Posterior cingulate gyrus (tissue), 11 donors: ENCODE measurements at regions not wholly inside any gene's neighbourhood (a gene's known extent, or its start where the extent isn't known, plus 50 kb on each side); places are given as distances from the start of the nearest gene placed in this dataset.

Experiments used
- DNase-seq, 10 donors: peaks; one replicate each; pipeline versions ENCODE4 v3.0.0 to v3.0.0-alpha.2; 2020 to 2021; ENCODE audit warnings: mixed read lengths in 3 of 10
- intact Hi-C: fragments of 100-400 bp; cut with DNase I; formaldehyde crosslinking; loops from one replicate; pipeline ENCODE4 v1.15.1; 2023

DNA sequence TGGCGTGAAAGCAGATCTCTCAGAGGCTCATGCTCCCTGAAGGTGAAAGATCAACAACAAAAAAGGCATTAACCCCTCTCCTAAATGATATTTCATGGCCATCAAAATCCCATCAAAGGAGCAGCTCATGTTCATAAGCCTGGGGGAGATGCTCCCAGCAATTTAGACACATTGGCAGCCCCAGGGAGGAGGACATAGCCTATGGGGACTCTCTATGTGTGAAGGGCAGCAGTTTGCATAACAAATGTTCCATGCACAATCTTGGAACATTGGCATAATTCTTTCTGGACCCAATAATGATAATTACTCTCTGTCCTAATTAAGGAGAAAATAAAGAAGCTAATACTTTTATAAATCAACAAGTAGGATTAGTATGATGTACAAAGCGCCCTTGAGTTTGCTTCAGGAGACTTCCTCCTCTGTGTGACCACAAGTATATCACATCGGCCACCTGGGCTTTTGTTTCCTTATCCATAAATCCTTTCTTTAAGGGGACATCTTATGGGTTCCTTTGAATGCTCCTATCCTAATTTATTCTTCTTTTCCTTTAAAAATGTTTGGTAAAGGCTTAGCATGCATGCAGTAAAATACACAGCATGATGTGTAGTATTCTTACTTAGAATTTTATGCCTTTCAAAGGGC is 161.9 kb upstream of the PLEKHG7 start:
- intact Hi-C loops = no loop called here
- no peak for DNase-seq

DNA sequence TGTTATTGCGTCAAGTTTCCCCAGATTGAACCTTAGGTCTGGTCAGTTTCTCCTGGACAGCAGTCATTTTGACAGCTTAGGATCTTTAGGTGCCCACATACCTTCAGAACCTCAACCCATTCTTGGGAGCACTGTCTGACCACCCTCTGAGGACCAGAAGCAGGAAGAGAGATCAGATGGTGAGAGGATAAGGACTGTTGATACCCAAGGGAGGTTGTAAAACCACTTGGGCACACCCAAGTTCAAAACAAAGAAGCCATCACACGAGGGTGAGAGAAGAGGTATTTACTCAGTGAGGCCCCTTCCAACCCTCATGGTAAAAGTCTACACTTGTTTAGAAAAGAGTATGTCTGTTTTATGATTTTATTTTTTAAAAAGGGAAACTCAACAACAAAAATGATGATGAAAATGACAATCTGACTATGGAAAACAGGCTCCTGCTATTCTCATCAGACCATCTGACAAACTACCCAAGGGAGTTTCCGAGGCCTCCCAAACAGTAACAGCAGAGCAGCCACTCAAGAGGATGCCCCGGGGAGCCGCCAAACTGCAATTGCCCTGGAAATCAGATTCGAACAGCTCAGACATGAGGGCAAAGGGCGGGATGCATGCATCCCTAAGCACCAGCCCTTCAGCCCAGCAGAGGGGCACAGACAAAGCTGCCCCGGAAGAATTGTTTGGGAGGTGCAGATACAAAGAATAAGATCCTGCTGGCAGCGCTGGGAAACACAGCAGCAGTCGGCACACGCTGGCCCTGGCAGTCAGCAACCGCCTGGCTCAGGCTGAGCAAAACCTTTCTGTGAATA is 162.6 kb upstream of the PLEKHG7 start:
- intact Hi-C loops = no loop called here
- peak in 7 of 10 donors; percentile 6 to 85 (median 21) for DNase-seq

DNA sequence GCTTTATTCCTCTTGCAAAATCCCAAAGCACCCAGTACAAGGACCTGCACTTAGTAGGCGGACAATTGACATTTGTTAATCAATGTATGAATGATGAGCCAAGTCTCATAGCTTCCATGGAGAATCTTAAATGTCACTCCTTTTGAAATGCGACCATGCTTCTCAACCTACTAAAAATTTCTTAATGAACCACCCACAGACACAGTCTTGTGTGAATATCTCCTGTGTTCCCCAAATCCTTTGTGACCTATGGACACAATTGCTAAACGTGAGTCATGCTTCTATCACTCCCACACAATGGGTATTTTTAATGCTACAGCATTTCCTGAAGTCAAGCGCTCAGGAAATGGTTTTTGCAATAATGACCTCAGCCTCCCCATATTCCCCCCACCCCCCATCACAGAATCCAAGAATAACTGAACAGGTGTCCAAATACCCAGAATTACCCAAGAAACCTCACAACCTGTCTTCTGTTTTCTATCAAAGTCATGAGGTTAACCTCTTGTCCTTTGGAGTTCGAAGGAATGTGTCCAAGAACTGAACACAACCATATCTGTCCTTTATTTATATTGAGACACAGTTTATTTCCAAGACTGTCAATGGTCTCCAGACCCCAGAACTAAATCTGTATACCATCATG is 163.6 kb upstream of the PLEKHG7 start:
- DNase-seq = no peak
- intact Hi-C loops = no loop called here

DNA sequence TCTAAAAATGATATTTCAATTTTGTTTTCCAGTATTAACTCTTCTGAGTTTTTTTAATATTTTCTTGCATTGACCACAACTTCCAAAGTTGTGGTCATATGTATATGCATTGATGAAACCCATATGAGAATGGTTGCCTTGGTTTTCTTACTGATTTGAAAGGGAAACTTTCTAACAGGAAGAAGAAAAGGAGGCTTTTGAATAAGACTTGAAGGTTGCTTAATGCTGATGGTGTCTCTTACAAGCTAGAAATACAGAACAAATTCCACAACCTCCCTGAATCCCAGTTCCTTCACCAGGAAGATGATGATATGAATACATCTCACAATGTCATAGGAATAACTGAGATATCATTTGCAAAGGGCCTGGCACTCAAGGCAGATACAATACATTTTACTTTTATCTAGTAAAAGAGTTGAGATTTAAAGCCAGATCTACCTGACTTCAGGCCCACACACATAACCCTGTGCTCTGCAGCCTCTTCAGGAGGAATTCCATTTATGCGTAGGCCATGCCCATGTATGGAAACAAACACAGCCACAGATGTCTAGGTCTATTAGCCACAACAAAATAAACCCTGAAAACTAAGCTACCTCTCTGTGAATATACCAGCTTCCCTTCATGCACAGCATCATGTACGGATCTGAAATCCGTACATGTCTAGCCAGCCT is 165.4 kb upstream of the PLEKHG7 start:
- intact Hi-C loops = no loop called here
- no peak for DNase-seq

DNA sequence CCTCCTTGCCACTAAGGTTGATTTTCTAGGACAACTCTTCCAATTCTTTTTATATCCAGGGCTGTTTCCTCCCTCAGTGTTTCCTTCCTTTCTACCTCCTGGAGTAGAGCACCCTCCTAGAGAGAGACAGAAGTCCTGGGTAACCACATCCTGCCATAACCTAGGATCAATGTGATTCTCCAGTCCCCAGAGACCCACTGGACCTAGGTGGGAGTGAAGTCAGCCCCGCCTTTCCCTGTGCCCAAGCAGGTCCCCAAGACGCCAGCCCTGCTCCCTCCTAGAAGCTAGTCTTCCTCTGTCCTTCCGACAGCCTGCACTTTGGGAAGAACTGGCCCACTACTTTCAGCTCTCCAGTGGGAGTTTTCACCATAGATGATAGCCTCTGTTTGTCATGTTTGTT is 166.8 kb upstream of the PLEKHG7 start:
- no peak for DNase-seq
- intact Hi-C loops = no loop called here

DNA sequence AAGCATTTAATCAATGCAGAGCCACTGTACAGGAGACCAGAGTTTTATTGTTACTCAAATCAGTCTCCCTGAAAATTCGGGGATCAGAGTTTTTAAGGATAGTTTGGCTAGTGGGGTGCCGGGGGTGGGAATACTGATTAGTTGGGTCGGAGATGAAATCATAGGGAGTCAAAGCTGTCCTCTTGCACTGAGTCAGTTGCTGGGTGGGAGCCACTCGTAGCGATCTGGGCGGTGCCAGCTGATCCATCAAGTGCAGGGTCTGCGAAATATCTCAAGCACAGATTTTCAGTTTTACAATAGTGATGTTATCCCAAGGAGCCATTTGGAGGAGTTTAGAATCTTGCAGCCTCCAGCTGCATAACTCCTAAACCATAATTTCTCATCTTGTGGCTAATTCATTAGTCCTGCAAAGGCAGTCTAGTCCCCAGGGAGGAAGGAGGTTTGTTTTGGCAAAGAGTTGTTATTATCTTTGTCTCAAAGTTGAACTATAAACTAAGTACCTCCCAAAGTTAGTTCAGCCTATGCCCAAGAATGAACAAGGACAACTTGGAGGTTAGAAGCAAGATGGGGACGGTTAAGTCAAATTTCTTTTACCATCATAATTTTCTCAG is 169.4 kb upstream of the PLEKHG7 start:
- DNase-seq = no peak
- intact Hi-C loops = no loop called here

DNA sequence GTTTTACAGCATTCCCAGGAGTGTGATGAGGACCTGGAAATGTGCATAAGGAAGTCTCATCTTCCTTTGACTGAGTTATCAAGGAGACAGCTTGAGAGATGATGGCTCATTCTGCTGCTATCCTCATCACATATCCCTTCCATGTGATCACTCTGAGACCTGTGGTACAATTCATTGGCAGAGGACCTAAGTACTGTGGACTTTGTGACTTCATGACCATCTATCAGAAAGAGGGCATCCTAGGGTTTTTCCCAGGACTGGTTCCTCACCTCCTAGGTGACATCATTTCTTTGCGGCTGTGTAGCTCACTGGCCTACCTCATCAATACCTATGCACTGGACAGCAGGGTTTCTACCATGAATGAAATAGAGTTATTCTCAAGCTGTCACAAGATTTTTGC is 172.1 kb upstream of the PLEKHG7 start:
- intact Hi-C loops = no loop called here
- DNase-seq = no peak

DNA sequence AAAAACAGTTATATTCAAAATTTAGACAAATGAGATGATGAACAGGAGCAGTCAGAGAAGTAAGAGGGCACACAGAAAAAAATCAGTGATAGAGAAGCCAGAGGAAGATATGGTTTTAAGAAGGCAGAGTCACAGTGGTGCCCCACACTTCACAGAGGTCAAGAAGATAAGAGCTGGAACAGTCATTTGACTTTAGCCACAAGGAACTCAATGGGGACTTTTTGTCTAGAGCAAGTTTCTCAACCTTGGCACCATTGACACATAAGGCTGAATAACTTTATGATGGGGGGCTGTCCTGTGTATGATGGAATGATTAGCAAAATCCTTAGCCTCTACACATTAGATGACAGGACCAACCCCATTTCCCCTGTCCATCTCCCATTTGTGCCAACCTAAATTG is 172.8 kb upstream of the PLEKHG7 start:
- DNase-seq = no peak
- intact Hi-C loops = no loop called here

DNA sequence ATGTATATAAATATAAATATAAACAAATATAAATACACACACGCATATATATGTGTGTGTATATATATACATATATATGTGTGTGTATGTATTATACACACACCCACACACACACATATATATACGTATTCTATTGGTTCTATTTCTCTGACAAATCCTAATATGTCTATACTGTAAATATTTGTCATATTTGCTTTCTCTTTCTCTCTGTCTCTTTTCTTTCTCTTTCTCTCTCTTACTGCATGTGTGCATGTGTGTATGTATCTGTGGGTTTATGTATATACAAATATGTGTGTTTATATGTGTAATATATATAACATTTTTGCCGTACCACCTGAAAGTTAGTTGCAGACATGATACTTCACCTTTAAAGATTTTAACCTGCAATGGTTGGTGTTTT is 174.2 kb upstream of the PLEKHG7 start:
- intact Hi-C loops = no loop called here
- no peak for DNase-seq

DNA sequence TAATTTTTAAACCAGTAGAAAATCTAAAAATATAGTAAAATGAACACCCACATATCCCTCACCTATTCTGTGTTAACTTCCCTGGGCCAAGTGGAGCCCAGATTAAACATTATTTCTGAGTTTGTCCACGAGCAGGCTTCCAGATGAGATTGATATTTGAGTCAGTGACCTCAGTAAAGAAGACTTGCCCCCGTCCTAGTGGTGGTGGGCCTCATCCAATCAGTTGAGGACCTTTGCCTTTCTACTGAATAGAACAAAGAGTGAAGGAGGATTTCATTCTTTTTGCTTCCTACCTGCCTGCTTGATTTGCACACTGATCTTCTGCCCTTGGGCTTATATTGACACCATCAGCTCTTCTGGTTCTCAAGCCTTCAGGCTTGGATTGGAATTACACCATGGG is 174.7 kb upstream of the PLEKHG7 start:
- intact Hi-C loops = no loop called here
- no peak for DNase-seq

DNA sequence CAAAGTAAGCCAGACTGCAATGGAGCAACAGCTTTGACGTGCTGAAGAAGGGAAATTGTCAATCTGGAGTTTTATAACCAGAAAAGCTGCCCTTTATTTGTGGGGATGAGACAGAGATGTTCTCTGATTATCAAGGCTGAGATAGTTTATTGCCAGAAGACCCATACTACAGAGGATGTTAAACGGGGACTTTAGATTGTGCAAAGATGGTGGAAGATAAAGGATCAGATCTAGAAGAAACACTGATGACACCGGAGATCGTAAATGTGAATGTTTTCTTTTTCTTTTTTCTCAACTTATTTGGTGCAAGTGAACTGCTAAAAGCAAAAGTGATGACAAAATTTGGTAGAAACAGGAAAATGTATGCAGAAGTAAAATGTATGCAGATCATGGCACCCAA is 178.3 kb upstream of the PLEKHG7 start:
- intact Hi-C loops = no loop called here
- DNase-seq = no peak

DNA sequence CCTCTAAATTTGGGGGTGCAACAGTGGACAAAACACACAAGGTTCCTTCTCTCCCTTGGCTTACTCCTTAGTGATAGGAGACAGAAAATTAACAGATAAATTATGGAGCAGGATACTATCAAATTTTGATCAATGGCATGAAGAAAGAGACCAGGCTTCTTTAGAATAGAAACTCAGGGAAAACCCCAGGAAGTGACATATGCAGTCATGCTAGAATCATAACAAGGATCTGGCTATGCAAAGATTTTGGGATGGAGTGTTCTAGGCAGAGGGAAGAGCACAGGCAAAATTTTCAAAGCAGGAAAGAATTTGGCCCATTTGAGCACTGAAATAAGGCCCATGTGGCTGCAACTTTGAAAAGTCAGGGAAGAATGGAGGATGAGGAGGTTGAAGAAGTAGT is 182.3 kb upstream of the PLEKHG7 start:
- intact Hi-C loops = no loop called here
- no peak for DNase-seq

DNA sequence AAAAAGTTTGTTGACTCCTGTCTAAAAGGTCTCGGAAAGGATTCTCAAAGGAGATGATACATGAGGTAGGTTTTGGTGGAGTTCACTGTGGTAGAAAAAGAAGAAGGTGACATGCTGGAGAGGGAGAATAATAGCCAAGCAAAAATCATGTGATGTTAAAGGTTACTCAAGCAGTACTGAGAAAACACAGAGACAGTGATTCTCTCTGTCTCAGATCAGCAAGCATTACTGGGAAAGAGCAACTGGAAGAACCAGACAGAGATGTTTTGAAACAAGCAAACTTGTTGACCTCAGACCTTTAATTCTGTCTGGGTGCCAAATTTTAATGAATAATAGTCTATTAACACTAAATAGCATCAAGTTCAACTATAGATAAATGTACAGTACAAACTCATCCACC is 183.5 kb upstream of the PLEKHG7 start:
- no peak for DNase-seq
- intact Hi-C loops = no loop called here

DNA sequence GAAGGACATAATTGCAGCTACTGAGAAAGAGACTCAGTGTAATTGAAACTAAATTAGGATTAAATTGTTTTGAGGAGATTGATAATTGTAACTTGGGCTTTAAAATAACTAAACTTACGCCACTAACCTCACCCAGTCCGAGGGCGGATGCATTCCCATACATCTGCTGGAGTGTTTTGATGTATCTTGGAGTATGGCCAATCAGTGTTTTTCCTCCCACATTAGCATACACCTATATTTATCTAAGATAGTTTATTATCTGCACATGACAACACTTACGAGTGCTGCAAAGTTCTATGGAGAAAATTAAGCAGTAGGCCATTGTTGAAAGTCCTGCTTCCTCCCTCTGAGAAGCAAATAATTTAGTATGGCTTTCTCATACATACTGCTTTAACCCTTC is 184.7 kb upstream of the PLEKHG7 start:
- DNase-seq = no peak
- intact Hi-C loops = no loop called here

DNA sequence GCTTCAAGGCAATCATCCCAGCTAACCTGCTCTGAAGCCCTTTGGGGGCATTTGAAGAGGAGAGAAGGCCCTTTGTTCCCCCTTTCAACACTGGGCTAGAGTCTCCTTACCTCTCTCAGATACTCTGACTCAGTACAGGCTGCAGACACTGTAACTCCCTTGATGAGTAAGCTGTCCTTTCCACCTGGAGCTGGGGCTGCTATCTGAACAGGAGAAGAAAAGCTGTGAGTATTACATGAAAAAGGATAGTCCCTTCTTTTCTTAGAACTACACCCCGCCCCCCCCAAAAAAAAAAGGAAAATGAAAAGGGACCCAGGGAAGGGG is 186.6 kb upstream of the PLEKHG7 start:
- no peak for DNase-seq
- intact Hi-C loops = no loop called here

DNA sequence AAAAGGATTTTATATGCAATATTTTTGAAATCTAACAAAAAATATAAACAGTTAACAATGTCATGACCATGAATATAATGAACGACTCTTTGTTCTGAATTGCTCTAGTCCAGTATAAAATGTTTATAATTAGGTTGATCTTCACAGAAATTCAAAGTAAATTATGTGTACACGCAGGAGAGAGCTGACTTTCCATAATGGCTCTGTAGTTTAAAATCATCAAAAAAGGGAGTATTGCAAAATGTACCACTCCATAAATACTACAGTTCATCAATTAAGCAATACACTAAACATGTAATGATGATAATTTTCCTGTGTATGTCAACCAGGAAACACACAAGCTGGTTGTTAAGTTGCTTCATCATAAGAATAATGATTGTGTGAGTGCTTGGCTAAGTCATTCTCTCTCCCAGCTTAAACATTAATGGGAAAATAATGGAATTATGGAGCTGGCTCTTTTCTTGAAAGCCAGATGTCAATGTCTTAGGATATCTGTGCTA is 189.5 kb upstream of the PLEKHG7 start:
- intact Hi-C loops = no loop called here
- DNase-seq = no peak

DNA sequence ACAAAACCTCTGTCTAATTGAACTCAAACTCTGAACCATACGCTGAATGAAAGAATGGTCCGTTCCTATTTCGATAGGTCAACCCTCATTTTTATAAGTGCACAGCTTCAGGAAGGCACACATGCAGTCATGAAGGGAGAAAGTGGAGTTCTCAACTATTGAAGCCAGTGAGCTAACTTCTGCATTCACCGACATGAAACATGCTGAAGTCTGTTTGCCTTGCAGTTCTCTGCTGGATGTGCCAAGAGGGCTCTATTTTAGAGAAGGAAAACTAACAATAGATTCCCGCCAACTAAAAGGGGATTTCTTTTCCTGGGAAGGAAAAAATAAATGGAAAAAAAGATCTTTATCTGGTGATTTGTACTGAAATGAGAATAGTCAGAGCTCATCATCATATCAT is 191.0 kb upstream of the PLEKHG7 start:
- intact Hi-C loops = no loop called here
- DNase-seq = no peak

DNA sequence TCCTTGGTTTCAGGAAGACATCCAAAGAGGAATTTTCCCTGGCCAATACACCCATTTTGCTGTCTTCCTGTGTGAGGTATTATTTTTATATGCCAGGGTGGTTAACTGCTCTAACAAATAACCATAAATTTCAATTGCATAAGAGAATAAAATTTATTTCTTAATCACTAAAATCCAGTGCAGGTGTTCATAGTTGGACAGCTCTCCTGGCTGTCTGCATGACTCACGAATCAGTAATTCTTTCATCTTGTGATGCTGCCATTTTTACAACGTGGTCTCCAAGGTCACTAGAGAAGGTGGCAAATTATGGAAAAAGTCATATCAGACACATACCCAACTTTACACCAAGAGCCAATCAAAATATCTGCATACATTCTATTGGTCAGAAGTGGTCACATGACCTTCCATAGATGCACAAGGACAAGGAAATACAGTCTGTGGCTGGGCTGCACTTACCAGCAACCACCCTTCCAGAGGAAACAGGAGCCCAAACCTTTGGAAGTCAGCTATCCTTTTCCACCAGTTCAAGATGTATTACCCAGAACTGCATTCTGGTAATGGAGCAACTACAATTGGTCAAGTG is 193.5 kb upstream of the PLEKHG7 start:
- intact Hi-C loops = no loop called here
- DNase-seq = no peak

DNA sequence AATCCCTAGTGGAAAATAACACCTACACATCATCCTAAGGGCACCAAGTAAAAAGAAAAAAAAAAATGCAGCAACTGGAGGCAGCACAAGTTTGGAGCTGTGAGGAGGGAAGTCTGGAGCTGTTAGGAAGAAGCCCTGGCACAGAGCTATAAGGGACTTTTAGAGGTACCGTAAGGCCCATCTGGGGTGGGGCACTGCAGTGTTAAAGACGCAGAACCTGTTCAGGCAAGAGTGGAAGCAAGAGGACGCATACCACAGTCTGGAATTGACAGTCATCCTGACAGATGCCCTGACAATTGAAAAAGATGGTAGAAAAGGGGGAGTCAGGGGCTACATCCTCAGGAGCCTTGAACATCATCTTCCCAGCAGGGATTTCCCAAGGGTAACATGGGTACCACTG is 195.9 kb upstream of the PLEKHG7 start:
- DNase-seq = no peak
- intact Hi-C loops = no loop called here

DNA sequence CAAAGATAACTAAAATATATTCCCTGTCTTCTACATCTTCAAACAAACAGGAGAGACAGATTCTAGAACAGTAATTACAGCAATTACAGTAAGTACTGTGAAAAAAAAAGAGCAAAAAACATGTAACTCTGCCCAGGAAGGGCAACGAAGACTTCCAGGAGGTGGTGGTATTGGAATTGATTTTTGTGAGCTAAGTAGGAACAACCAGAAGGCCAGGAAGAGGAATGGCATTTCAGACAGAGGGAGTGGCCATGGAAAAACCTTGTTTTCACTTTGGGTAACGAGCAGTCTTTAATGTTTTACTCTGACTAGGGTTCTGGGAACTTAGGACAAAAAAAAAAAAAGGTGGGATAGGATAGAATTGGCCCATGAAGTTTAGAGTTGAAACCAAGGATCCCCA is 196.3 kb upstream of the PLEKHG7 start:
- intact Hi-C loops = no loop called here
- no peak for DNase-seq
